Osteoblast (primary cell): ENCODE measurements at regions not wholly inside any gene's neighbourhood (a gene's known extent, or its start where the extent isn't known, plus 50 kb on each side); places are given as distances from the start of the nearest gene placed in this dataset.

ENCODE experiments used
- DNase-seq: peaks from one replicate; pipeline ENCODE4 v3.0.0; 2011; ENCODE audit warnings: low spot score, mixed read lengths; ENCODE audit not compliant: insufficient read length; ENCODE audit errors: missing footprints
- H2AFZ ChIP-seq: 2 replicates; pipeline ENCODE4 v1.6.0; 2011; ENCODE audit warnings: mild to moderate bottlenecking, low read length
- H3K27ac ChIP-seq: 2 replicates; pipeline ENCODE4 v1.5.1; 2011; ENCODE audit warnings: mild to moderate bottlenecking, low read depth, low read length, moderate library complexity
- H3K27me3 ChIP-seq: 2 replicates; pipeline ENCODE4 v1.6.0; 2012; ENCODE audit warnings: mild to moderate bottlenecking, control low read depth, inconsistent platforms, low read length, moderate library complexity; ENCODE audit not compliant: insufficient read depth
- H3K36me3 ChIP-seq: 2 replicates; pipeline ENCODE4 v1.5.1; 2011; ENCODE audit warnings: mild to moderate bottlenecking, low read length, control low read depth, moderate library complexity; ENCODE audit not compliant: insufficient read depth
- H3K4me1 ChIP-seq: 2 replicates; pipeline ENCODE4 v1.5.1; 2011; ENCODE audit warnings: mild to moderate bottlenecking, low read length, control low read depth, moderate library complexity; ENCODE audit not compliant: insufficient read depth
- H3K4me2 ChIP-seq: 2 replicates; pipeline ENCODE4 v1.6.0; 2011; ENCODE audit warnings: mild to moderate bottlenecking, low read length; ENCODE audit not compliant: insufficient read depth
- H3K4me3 ChIP-seq: fragments of 200-600 bp; sonication (generic); 3 replicates; pipeline ENCODE4 v1.5.1; 2012; ENCODE audit warnings: mild to moderate bottlenecking, low read length, inconsistent platforms; ENCODE audit not compliant: insufficient read depth
- H3K79me2 ChIP-seq: 2 replicates; pipeline ENCODE4 v1.6.0; 2012; ENCODE audit warnings: mild to moderate bottlenecking, low read length, control low read depth, inconsistent platforms; ENCODE audit not compliant: insufficient read depth
- H3K9me3 ChIP-seq: 2 replicates; pipeline ENCODE4 v1.5.1; 2011; ENCODE audit warnings: low read depth, low read length, control low read depth
- H4K20me1 ChIP-seq: 2 replicates; pipeline ENCODE4 v1.6.0; 2012; ENCODE audit warnings: mild to moderate bottlenecking, low read length, control low read depth; ENCODE audit not compliant: insufficient read depth
- TF ChIP-seq, protein P1 (sequence below): IDR thresholded peaks from 2 replicates; pipeline ENCODE4 v1.5.1; 2011; ENCODE audit warnings: mild to moderate bottlenecking, low read depth, low read length, moderate library complexity; ENCODE audit errors: extremely low read depth

- H4K20me1 ChIP-seq = no peaks in the 10 kb centered on the region
- H3K4me2 ChIP-seq = no peak overlapping the region
- DNase-seq = peak; percentile 5
- no peaks in the 10 kb centered on the region for H3K36me3 ChIP-seq
- TF ChIP-seq, protein P1, sequence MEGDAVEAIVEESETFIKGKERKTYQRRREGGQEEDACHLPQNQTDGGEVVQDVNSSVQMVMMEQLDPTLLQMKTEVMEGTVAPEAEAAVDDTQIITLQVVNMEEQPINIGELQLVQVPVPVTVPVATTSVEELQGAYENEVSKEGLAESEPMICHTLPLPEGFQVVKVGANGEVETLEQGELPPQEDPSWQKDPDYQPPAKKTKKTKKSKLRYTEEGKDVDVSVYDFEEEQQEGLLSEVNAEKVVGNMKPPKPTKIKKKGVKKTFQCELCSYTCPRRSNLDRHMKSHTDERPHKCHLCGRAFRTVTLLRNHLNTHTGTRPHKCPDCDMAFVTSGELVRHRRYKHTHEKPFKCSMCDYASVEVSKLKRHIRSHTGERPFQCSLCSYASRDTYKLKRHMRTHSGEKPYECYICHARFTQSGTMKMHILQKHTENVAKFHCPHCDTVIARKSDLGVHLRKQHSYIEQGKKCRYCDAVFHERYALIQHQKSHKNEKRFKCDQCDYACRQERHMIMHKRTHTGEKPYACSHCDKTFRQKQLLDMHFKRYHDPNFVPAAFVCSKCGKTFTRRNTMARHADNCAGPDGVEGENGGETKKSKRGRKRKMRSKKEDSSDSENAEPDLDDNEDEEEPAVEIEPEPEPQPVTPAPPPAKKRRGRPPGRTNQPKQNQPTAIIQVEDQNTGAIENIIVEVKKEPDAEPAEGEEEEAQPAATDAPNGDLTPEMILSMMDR = no peak
- H3K4me1 ChIP-seq = no peaks in the 10 kb centered on the region
- H3K27me3 ChIP-seq = no peaks in the 10 kb centered on the region
- no peak overlapping the region for H3K4me3 ChIP-seq
- no peak overlapping the region for H3K27ac ChIP-seq
- H3K79me2 ChIP-seq = no peaks in the 10 kb centered on the region
- no peak overlapping the region for H2AFZ ChIP-seq
- H3K9me3 ChIP-seq = no peaks in the 10 kb centered on the region
Observed at GRCh38 chr5:68798877-68799843, 294.7 kb upstream of the SLC30A5 start.

DNA sequence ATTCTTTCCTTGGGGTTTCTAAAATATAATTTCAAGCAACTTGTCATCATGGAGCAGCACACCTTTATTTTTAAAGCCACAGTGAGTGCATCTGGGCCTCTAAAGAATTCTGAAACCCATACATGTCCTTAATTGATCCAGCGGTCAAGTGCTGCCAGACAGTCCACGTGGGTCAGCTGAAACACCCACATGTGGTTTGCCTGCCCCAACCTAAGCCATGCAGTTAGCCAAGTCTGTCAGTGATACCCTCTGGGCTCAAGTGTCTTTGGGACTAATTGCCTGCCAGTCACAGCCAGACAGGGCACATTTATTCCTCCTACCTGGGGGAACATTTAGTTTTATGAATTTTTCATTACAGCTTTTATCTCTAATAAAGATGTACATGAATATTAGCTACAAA is 291.4 kb upstream of the SLC30A5 start:
- Histone ChIP-seq H4K20me1 (no peaks in the 10 kb centered on the region), H3K9me3 (no peaks in the 10 kb centered on the region), H3K36me3 (no peaks in the 10 kb centered on the region), H3K4me1 (no peaks in the 10 kb centered on the region), H2AFZ (no peak overlapping the region), H3K4me2 (no peak overlapping the region), H3K27ac (no peak overlapping the region), H3K27me3 (no peaks in the 10 kb centered on the region), H3K4me3 (no peak overlapping the region), H3K79me2 (no peaks in the 10 kb centered on the region)
- TF ChIP-seq, protein P1 = no peak
- DNase-seq = no peak

DNA sequence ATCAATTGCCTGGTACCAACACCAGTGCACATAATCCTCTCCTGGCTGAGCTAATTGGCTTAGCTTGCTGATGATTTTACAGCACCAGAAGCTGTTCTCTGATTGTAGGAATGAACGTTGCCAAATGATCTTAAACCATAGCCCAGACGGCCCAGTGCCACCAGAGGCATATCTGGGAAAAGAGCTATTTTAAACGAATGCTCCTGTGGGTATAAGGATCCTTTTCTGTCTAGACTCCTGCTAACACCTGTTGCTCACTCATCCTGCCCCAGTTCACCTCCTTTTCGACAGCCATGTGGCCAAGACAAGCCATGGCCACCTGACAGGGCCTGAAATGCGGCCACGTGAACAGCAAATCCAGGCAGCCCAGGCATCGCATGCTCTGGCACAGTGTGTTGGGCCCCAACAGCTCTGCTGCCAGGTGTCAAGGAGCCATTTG is 289.9 kb upstream of the SLC30A5 start:
- Histone ChIP-seq H2AFZ (no peak overlapping the region), H3K4me2 (no peak overlapping the region), H3K79me2 (no peaks in the 10 kb centered on the region), H3K4me3 (no peak overlapping the region), H4K20me1 (no peaks in the 10 kb centered on the region), H3K36me3 (no peaks in the 10 kb centered on the region), H3K27ac (no peak overlapping the region), H3K4me1 (no peaks in the 10 kb centered on the region), H3K27me3 (no peaks in the 10 kb centered on the region), H3K9me3 (no peaks in the 10 kb centered on the region)
- TF ChIP-seq, protein P1 = no peak
- DNase-seq = no peak

DNA sequence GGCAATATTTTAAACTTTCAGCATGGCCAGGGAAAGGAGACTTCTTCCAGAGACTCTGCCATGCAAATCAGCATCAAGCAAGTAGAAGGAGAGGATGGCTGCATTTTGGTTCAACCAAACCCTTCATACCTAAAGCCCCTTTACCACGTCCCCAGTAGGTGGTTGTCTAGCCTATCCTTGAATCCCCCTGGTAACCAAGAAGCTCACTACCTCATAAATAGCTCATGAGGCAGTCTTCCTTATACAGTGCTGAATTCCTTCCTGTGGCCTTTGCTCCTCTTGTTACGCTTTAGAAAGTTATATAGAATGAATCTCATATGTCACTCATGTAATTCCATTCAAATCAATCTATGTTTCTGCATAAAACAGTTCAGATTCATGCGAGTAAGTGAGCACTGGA is 289.5 kb upstream of the SLC30A5 start:
- Histone ChIP-seq H3K4me3 (no peak overlapping the region), H3K27ac (no peak overlapping the region), H3K79me2 (no peaks in the 10 kb centered on the region), H3K9me3 (no peaks in the 10 kb centered on the region), H3K4me2 (no peak overlapping the region), H3K27me3 (no peaks in the 10 kb centered on the region), H4K20me1 (no peaks in the 10 kb centered on the region), H2AFZ (no peak overlapping the region), H3K36me3 (no peaks in the 10 kb centered on the region), H3K4me1 (no peaks in the 10 kb centered on the region)
- no peak for DNase-seq
- TF ChIP-seq, protein P1 = no peak
